Esophagus squamous epithelium (tissue), 5 donors: ENCODE measurements at regions not wholly inside any gene's neighbourhood (a gene's known extent, or its start where the extent isn't known, plus 50 kb on each side); places are given as distances from the start of the nearest gene placed in this dataset.
"Not testable (repeated sequence)": the region's sequence is repeated elsewhere in the genome, so short reads cannot be mapped to it uniquely, and the experiment has no call there.

ENCODE experiments used
- DNase-seq: peaks from one replicate; lab custom pipeline; 2025; lab: John Stamatoyannopoulos, UW
- H3K27ac ChIP-seq, 4 donors: fragments of 200-600 bp; sonication (generic); one replicate each; pipeline ENCODE4 v1.5.1; 2016 to 2019; ENCODE audit warnings: mild to moderate bottlenecking in 1 of 4
- H3K27me3 ChIP-seq, 4 donors: fragments of 200-600 bp; sonication (generic); 1 replicate in 3 of 4; 2 replicates in 1 of 4; pipeline versions ENCODE4 v1.5.1 to v1.6.0; 2017 to 2021; ENCODE audit warnings: antibody characterized with exemption in 1 of 4
- H3K36me3 ChIP-seq, 3 donors: fragments of 200-600 bp; sonication (generic); one replicate each; pipeline ENCODE4 v1.5.1; 2016 to 2019
- H3K4me1 ChIP-seq, 3 donors: fragments of 200-600 bp; sonication (generic); one replicate each; pipeline ENCODE4 v1.5.1; 2017 to 2019
- H3K4me3 ChIP-seq, 4 donors: fragments of 200-600 bp; sonication (generic); 1 replicate in 3 of 4; 2 replicates in 1 of 4; pipeline ENCODE4 v1.5.1; 2016 to 2019; ENCODE audit warnings: mild to moderate bottlenecking in 2 of 4, moderate library complexity in 1 of 4
- H3K9me3 ChIP-seq, 3 donors: fragments of 200-600 bp; sonication (generic); one replicate each; pipeline ENCODE4 v1.5.1; 2016 to 2019
- POLR2A ChIP-seq, 4 donors: fragments of 450-650 bp; IDR thresholded peaks; one replicate each; pipeline ENCODE4 v1.6.1; 2017; ENCODE audit warnings: antibody characterized with exemption in 4 of 4, mild to moderate bottlenecking in 4 of 4, moderate library complexity in 3 of 4
- WGBS, 2 donors: methylation state at CpG; one replicate each; pipeline ENCODE4 v1.1.5; 2018; 5-methylcytosine and 5-hydroxymethylcytosine counted together
- intact Hi-C: fragments of 100-400 bp; cut with DNase I; formaldehyde crosslinking; loops from one replicate; pipeline ENCODE4 v1.15.0; 2022
- TF ChIP-seq, protein P1 (sequence below), 6 experiments: fragments of 450-650 bp in 4 of 6; fragments of 200-600 bp in 2 of 6; sonication (generic) in 2 of 6; IDR thresholded peaks; one replicate each; pipeline ENCODE4 v1.5.1; 2016 to 2019; ENCODE audit warnings: antibody characterized with exemption in 6 of 6, mild to moderate bottlenecking in 4 of 6, moderate library complexity in 4 of 6
- donor health status: DM: yes; HTN: yes; CAD: no.

DNA sequence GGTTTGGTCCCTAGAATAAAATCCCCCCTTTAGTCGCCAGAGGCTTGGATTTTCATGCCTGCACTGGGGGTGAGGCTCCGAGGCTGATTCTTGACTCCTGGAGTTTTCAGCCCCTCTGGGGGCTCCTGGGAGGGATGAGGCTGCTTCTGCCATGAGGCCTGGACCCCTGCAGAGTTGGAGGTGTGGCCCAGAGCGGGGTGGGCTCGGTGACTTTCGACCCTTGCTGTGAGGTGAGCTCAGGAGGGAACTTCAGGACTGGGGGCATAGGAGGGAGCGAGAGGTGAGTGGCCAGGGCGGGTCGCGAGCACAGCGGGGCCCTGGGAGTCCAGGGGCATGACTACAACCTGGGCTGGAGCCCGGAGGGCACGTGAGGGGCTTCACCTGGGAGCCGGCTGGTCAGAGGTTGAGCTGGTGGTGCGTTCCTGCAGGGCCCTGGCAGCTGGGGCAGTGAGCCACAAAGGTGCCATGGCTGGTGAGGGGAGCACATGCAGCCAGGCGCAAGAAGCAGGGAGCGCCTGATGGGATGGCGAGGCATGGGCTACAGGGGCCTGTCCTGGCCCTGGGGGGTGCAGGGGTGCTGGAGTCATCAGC is 168.2 kb downstream of the KIF26A start:
- no peak overlapping the region for H3K27ac ChIP-seq
- H3K36me3 ChIP-seq = no peaks in the 10 kb centered on the region
- TF ChIP-seq, protein P1, sequence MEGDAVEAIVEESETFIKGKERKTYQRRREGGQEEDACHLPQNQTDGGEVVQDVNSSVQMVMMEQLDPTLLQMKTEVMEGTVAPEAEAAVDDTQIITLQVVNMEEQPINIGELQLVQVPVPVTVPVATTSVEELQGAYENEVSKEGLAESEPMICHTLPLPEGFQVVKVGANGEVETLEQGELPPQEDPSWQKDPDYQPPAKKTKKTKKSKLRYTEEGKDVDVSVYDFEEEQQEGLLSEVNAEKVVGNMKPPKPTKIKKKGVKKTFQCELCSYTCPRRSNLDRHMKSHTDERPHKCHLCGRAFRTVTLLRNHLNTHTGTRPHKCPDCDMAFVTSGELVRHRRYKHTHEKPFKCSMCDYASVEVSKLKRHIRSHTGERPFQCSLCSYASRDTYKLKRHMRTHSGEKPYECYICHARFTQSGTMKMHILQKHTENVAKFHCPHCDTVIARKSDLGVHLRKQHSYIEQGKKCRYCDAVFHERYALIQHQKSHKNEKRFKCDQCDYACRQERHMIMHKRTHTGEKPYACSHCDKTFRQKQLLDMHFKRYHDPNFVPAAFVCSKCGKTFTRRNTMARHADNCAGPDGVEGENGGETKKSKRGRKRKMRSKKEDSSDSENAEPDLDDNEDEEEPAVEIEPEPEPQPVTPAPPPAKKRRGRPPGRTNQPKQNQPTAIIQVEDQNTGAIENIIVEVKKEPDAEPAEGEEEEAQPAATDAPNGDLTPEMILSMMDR (IDR thresholded peaks at IDR 0.05) = no peak
- TF ChIP-seq POLR2A (IDR thresholded peaks at IDR 0.05) = no peak
- H3K9me3 ChIP-seq = no peaks in the 10 kb centered on the region
- intact Hi-C loops = no loop called here
- peaks cover 0 to 15% (median 0%) of the 10 kb centered on the region in 4 donors for H3K27me3 ChIP-seq
- no peak overlapping the region for H3K4me3 ChIP-seq
- WGBS, 2 donors = 63 to 85% methylated on average over 12 to 14 of the region's 17 CpGs
- no peaks in the 10 kb centered on the region for H3K4me1 ChIP-seq
- DNase-seq = no peak

DNA sequence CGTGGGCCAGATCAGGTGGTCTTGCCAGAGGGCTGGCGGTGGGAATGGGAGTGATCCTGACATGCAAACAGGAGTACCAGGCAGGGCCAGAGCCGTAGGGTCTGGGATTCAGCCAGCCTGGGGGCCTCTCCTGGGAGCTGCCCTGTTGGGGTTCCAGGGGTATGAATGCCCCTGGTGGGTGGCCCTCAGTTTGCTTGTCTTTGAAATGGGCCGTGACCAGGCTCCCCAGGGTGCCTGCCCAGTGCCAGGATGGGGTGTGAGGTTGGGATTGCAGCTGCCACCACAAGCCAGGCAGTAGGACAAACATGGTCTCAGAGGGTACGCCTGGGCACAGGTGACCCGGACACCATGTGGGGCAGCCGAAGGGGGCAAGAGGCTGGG is 168.8 kb downstream of the KIF26A start:
- DNase-seq = no peak
- WGBS, 2 donors = 50 to 93% methylated on average over 2 to 3 of the region's 7 CpGs
- H3K4me3 ChIP-seq = no peak overlapping the region
- intact Hi-C loops = no loop called here
- TF ChIP-seq, protein P1 (IDR thresholded peaks at IDR 0.05) = no peak
- TF ChIP-seq POLR2A (IDR thresholded peaks at IDR 0.05) = no peak
- H3K4me1 ChIP-seq = no peaks in the 10 kb centered on the region
- no peak overlapping the region for H3K27ac ChIP-seq
- peaks cover 0 to 15% (median 0%) of the 10 kb centered on the region in 4 donors for H3K27me3 ChIP-seq
- no peaks in the 10 kb centered on the region for H3K36me3 ChIP-seq
- no peaks in the 10 kb centered on the region for H3K9me3 ChIP-seq

DNA sequence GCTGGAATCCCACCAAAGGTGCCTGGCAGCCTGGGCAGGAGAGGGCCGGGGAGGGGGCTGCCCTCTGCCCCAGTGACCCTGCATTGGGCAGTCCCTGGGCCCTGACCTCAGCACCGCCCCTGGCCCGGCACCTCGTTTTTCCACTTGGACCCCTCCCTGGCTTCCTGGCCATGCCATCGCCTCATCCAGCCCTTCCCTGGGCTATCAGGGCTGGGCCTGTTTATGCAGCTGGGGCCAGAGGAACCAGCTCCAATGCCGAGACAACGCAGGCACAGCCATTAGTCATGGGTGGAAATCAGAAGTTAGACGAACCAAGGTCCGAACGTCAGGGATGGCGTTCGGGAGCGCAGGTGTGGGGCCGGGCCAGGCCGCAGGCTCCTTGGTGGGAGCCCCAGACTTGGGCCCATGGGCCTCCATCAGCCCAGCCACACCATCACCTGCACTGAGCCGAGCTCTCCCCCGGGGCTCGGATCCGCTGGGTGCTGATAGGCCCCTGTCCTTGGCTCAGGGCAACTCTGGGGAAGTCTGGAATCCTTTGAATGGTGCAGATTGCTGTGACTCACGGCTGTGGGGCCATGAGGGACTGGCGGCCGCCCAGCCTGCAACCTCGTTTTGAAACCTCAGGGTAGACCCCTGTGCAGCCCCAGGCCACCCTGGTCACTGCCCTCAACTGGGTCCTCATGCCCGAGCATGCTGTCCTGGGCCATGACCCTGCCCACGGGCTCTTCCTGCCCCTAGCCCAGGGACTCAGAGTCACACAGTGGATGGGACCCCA is 169.4 kb downstream of the KIF26A start:
- H3K4me3 ChIP-seq = no peak overlapping the region
- peaks cover 0 to 15% (median 0%) of the 10 kb centered on the region in 4 donors for H3K27me3 ChIP-seq
- intact Hi-C loops = no loop called here
- no peaks in the 10 kb centered on the region for H3K9me3 ChIP-seq
- H3K4me1 ChIP-seq = no peaks in the 10 kb centered on the region
- no peak for DNase-seq
- H3K27ac ChIP-seq = no peak overlapping the region
- TF ChIP-seq, protein P1 (IDR thresholded peaks at IDR 0.05) = no peak
- no peak for TF ChIP-seq POLR2A (IDR thresholded peaks at IDR 0.05)
- no peaks in the 10 kb centered on the region for H3K36me3 ChIP-seq
- WGBS, 2 donors = 95% methylated on average over 7 of the region's 25 CpGs; no CpG with 5 or more reads in 1 of the 2 donors

DNA sequence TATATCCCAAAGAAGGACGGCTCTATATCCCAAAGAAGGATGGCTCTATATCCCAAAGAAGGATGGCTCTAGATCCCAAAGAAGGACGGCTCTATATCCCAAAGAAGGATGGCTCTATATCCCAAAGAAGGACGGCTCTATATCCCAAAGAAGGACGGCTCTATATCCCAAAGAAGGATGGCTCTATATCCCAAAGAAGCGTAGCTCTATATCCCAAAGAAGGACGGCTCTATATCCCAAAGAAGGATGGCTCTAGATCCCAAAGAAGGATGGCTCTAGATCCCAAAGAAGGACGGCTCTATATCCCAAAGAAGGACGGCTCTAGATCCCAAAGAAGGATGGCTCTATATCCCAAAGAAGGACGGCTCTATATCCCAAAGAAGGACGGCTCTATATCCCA is 170.1 kb downstream of the KIF26A start:
- DNase-seq, H3K9me3 ChIP-seq, H3K4me3 ChIP-seq, H3K27ac ChIP-seq, intact Hi-C loops, H3K4me1 ChIP-seq, H3K36me3 ChIP-seq: not testable (repeated sequence)
- H3K27me3 ChIP-seq = peaks cover 0 to 15% (median 0%) of the 10 kb centered on the region in 4 donors
- WGBS, 2 donors = 61 to 75% methylated on average over 6 to 9 of the region's 10 CpGs

DNA sequence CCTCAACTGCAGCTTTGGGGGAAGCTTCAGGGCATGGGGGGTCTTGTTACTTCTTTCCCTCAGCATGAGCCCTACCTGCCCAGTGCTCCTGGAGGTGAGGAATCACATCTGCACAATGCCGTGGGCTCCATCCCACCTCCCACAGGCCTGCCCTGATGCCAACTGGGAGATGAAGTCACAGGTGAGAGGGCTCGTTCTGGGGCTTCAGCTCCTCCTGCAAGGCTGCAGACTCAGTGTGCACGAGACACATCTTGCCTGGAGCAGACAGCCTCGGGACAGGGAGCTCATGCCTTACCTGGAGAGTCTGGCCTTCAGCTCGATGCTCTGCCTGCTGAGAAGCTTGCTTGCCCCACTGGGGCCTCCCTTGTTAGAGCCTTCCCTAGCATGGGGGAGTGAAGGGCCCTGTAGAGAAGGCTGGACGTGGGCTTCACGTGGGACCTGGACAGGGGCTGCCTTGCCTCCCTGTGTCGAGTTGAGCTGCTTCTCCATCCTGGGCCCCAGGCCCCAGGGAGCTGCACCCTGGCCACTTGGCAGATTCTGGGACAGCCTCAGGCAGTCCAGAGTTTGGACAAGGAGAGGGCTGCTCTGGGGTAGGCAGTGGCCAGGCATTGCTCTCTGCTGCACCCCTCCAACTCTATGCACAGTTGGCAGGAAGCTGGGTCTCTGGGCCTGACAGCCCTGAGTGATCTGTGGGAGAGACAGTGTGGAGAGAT is 171.4 kb downstream of the KIF26A start:
- intact Hi-C loops = no loop called here
- H3K4me3 ChIP-seq = no peak overlapping the region
- H3K9me3 ChIP-seq = no peaks in the 10 kb centered on the region
- TF ChIP-seq, protein P1 (IDR thresholded peaks at IDR 0.05) = no peak
- no peak for TF ChIP-seq POLR2A (IDR thresholded peaks at IDR 0.05)
- H3K27ac ChIP-seq = no peak overlapping the region
- 60 to 100% methylated on average over 1 to 3 of the region's 8 CpGs for WGBS, 2 donors
- H3K27me3 ChIP-seq = peaks cover 0 to 13% (median 0%) of the 10 kb centered on the region in 4 donors
- no peaks in the 10 kb centered on the region for H3K36me3 ChIP-seq
- H3K4me1 ChIP-seq = no peaks in the 10 kb centered on the region
- DNase-seq = no peak
